Aorta (tissue), 5 donors: ENCODE measurements at regions not wholly inside any gene's neighbourhood (a gene's known extent, or its start where the extent isn't known, plus 50 kb on each side); places are given as distances from the start of the nearest gene placed in this dataset.

Experiments used
- ATAC-seq: fragments of 200-7000 bp; cut with Tn5 transposase; one replicate; pipeline ENCODE4 v1.9.1; 2022; ENCODE audit warnings: moderate library complexity; ENCODE audit not compliant: low FRiP score
- DNase-seq, 2 donors: peaks; one replicate each; pipeline ENCODE4 v3.0.0-alpha.2; 2020
- H3K27ac ChIP-seq, 2 donors: one replicate each; pipeline ENCODE4 v1.5.1; 2013; ENCODE audit warnings: low read length in 2 of 2, mild to moderate bottlenecking in 2 of 2, moderate library complexity in 2 of 2, control low read depth in 1 of 2, inconsistent platforms in 1 of 2, low read depth in 1 of 2
- H3K27me3 ChIP-seq, 2 donors: one replicate each; pipeline ENCODE4 v1.6.1; 2013; ENCODE audit warnings: control low read depth in 1 of 2, low read length in 1 of 2, mild to moderate bottlenecking in 1 of 2, moderate library complexity in 1 of 2; ENCODE audit not compliant: insufficient read depth in 2 of 2, control insufficient read depth in 1 of 2
- H3K36me3 ChIP-seq, 2 donors: one replicate each; pipeline ENCODE4 v1.6.1; 2013; ENCODE audit warnings: control low read depth in 1 of 2, low read length in 1 of 2, mild to moderate bottlenecking in 1 of 2; ENCODE audit not compliant: insufficient read depth in 2 of 2, control insufficient read depth in 1 of 2
- H3K4me1 ChIP-seq, 2 donors: one replicate each; pipeline ENCODE4 v1.6.1; 2013; ENCODE audit warnings: low read length in 2 of 2, control low read depth in 1 of 2, mild to moderate bottlenecking in 1 of 2, moderate library complexity in 1 of 2; ENCODE audit not compliant: insufficient read depth in 2 of 2, control insufficient read depth in 1 of 2
- H3K4me3 ChIP-seq, 2 donors: one replicate each; pipeline ENCODE4 v1.5.1; 2013; ENCODE audit warnings: low read length in 2 of 2, control low read depth in 1 of 2, mild to moderate bottlenecking in 1 of 2
- H3K9me3 ChIP-seq: one replicate; pipeline ENCODE4 v1.6.1; 2013; ENCODE audit warnings: mild to moderate bottlenecking, low read length; ENCODE audit not compliant: control insufficient read depth
- WGBS, 2 donors: extraction: QIAGEN DNeasy Blood & Tissue Kit; methylation state at CpG; one replicate each; pipeline ENCODE4 v1.1.7; 2013; 5-methylcytosine and 5-hydroxymethylcytosine counted together
- intact Hi-C, 2 donors: fragments of 100-400 bp; cut with DNase I; formaldehyde crosslinking; loops; one replicate each; pipeline versions ENCODE4 v1.14.2 to v1.15.0; 2022
- donor health status: healthy with polysubstance abuse.
- donor health status: Bipolar disorder and iron deficiency.
- donor health status: DM: no; HTN: no; CAD: no.
- donor health status: DM: no; HTN: no; CAD: no.
- donor health status: DM: yes; HTN: yes; CAD: no.

GRCh38 chr9:134560206-134560605 lies 81.4 kb upstream of the COL5A1 start:
- Histone ChIP-seq H3K27me3 (no peaks in the 10 kb centered on the region), H3K4me1 (no peaks in the 10 kb centered on the region), H3K4me3 (no peak overlapping the region), H3K9me3 (no peaks in the 10 kb centered on the region), H3K36me3 (no peaks in the 10 kb centered on the region), H3K27ac (no peak overlapping the region)
- WGBS, 2 donors: 94 to 96% methylated on average over 5 of the region's 5 CpGs
- intact Hi-C loops: no loop called here
- DNase-seq: no peak
- no peak for ATAC-seq

- ATAC-seq (no peak), DNase-seq (no peak)
- no peaks in the 10 kb centered on the region for H3K27me3 ChIP-seq
- no peaks in the 10 kb centered on the region for H3K4me1 ChIP-seq
- 90 to 95% methylated on average over 10 of the region's 10 CpGs for WGBS, 2 donors
- no peak overlapping the region for H3K4me3 ChIP-seq
- H3K27ac ChIP-seq: no peak overlapping the region
- H3K9me3 ChIP-seq: no peaks in the 10 kb centered on the region
- H3K36me3 ChIP-seq: no peaks in the 10 kb centered on the region
- intact Hi-C loops: no loop called here
These were observed 80.9 kb upstream of the COL5A1 start for GRCh38 chr9:134560654-134561053.

GRCh38 chr9:134561427-134562145 lies 80.0 kb upstream of the COL5A1 start:
- ATAC-seq (no peak), DNase-seq (no peak)
- no peaks in the 10 kb centered on the region for H3K27me3 ChIP-seq
- H3K9me3 ChIP-seq: no peaks in the 10 kb centered on the region
- intact Hi-C loops: no loop called here
- 94% methylated on average over 12 of the region's 12 CpGs for WGBS, 2 donors
- no peaks in the 10 kb centered on the region for H3K36me3 ChIP-seq
- H3K4me3 ChIP-seq: no peak overlapping the region
- no peak overlapping the region for H3K27ac ChIP-seq
- H3K4me1 ChIP-seq: no peaks in the 10 kb centered on the region

- ATAC-seq (no peak), DNase-seq (peak in 1 of 2 donors; percentile 30)
- H3K36me3 ChIP-seq: no peaks in the 10 kb centered on the region
- 93 to 95% methylated on average over 5 of the region's 5 CpGs for WGBS, 2 donors
- no peaks in the 10 kb centered on the region for H3K27me3 ChIP-seq
- H3K4me3 ChIP-seq: no peak overlapping the region
- intact Hi-C loops: no loop called here
- no peaks in the 10 kb centered on the region for H3K4me1 ChIP-seq
- H3K27ac ChIP-seq: no peak overlapping the region
- H3K9me3 ChIP-seq: peaks cover 5% of the 10 kb centered on the region
These were observed 79.3 kb upstream of the COL5A1 start for GRCh38 chr9:134562146-134562849.

GRCh38 chr9:134563397-134563796 lies 78.2 kb upstream of the COL5A1 start:
- no peak for DNase-seq
- no peaks in the 10 kb centered on the region for H3K36me3 ChIP-seq
- no peak overlapping the region for H3K4me3 ChIP-seq
- no peak overlapping the region for H3K27ac ChIP-seq
- 94 to 96% methylated on average over 4 of the region's 4 CpGs for WGBS, 2 donors
- H3K4me1 ChIP-seq: no peaks in the 10 kb centered on the region
- no peak for ATAC-seq
- peaks cover 5% of the 10 kb centered on the region for H3K9me3 ChIP-seq
- intact Hi-C loops: no loop called here
- H3K27me3 ChIP-seq: no peaks in the 10 kb centered on the region

- Histone ChIP-seq H3K4me1 (no peaks in the 10 kb centered on the region), H3K4me3 (no peak overlapping the region), H3K9me3 (peaks cover 5% of the 10 kb centered on the region), H3K36me3 (no peaks in the 10 kb centered on the region), H3K27ac (no peak overlapping the region), H3K27me3 (no peaks in the 10 kb centered on the region)
- intact Hi-C loops: no loop called here
- ATAC-seq: no peak
- 68 to 70% methylated on average over 16 of the region's 16 CpGs for WGBS, 2 donors
- DNase-seq: no peak
These were observed 77.0 kb upstream of the COL5A1 start for GRCh38 chr9:134564431-134565170.

- intact Hi-C loops: no loop called here
These were observed 76.2 kb upstream of the COL5A1 start for GRCh38 chr9:134565316-134565915.

GRCh38 chr9:134566196-134566847 lies 75.3 kb upstream of the COL5A1 start:
- ATAC-seq: no peak
- Histone ChIP-seq H3K9me3 (peaks cover 5% of the 10 kb centered on the region), H3K27ac (no peak overlapping the region), H3K36me3 (no peaks in the 10 kb centered on the region), H3K4me1 (no peaks in the 10 kb centered on the region), H3K27me3 (no peaks in the 10 kb centered on the region), H3K4me3 (no peak overlapping the region)
- WGBS, 2 donors: 89 to 90% methylated on average over 18 of the region's 18 CpGs
- DNase-seq: peak in 1 of 2 donors; percentile 58
- intact Hi-C loops: no loop called here

More at GRCh38 chr9:134565316-134565915, 76.2 kb upstream of the COL5A1 start:
- WGBS, 2 donors: 72 to 76% methylated on average over 14 of the region's 14 CpGs
- H3K9me3 ChIP-seq: peaks cover 5% of the 10 kb centered on the region
- DNase-seq (no peak), ATAC-seq (no peak)
- H3K27ac ChIP-seq: no peak overlapping the region
- H3K4me3 ChIP-seq: no peak overlapping the region
- no peaks in the 10 kb centered on the region for H3K36me3 ChIP-seq
- H3K4me1 ChIP-seq: no peaks in the 10 kb centered on the region
- no peaks in the 10 kb centered on the region for H3K27me3 ChIP-seq
